GM23338 (cell line): ENCODE measurements at regions not wholly inside any gene's neighbourhood (a gene's known extent, or its start where the extent isn't known, plus 50 kb on each side); places are given as distances from the start of the nearest gene placed in this dataset.

Experiments used
- ATAC-seq: fragments of 200-7000 bp; cut with Tn5 transposase; 3 replicates; pipeline ENCODE4 v1.9.1; 2020
- DNase-seq: peaks from one replicate; pipeline ENCODE4 v3.0.0-alpha.2; 2015; ENCODE audit warnings: low spot score
- H2AFZ ChIP-seq: fragments of 200-600 bp; sonication (generic); 2 replicates; pipeline ENCODE4 v1.8.0; 2016; ENCODE audit warnings: antibody characterized with exemption, mild to moderate bottlenecking, moderate library complexity
- H3F3A ChIP-seq: fragments of 200-600 bp; sonication (generic); replicated peaks from 2 replicates; pipeline ENCODE4 v1.8.0; 2017; ENCODE audit warnings: antibody characterized with exemption, mixed run types, low read depth
- H3K27ac ChIP-seq: fragments of 200-600 bp; sonication (generic); 2 replicates; pipeline ENCODE4 v1.6.1; 2016; ENCODE audit warnings: low read depth
- H3K27me3 ChIP-seq: fragments of 200-600 bp; sonication (generic); 2 replicates; pipeline ENCODE4 v1.8.0; 2016; ENCODE audit warnings: mild to moderate bottlenecking, mixed run types, moderate library complexity; ENCODE audit not compliant: insufficient read depth
- H3K36me3 ChIP-seq: fragments of 200-600 bp; sonication (generic); 2 replicates; pipeline ENCODE4 v1.8.0; 2016; ENCODE audit warnings: mild to moderate bottlenecking; ENCODE audit not compliant: insufficient read depth
- H3K4me1 ChIP-seq: fragments of 200-600 bp; sonication (generic); 2 replicates; pipeline ENCODE4 v1.8.0; 2016; ENCODE audit warnings: mild to moderate bottlenecking, moderate library complexity; ENCODE audit not compliant: insufficient read depth
- H3K4me2 ChIP-seq: fragments of 200-600 bp; sonication (generic); 2 replicates; pipeline ENCODE4 v1.7.1; 2017; ENCODE audit warnings: mixed run types
- H3K4me3 ChIP-seq: fragments of 200-600 bp; sonication (generic); 2 replicates; pipeline ENCODE4 v1.6.1; 2016; ENCODE audit warnings: mixed run types
- H3K79me2 ChIP-seq: fragments of 200-600 bp; sonication (generic); replicated peaks from 2 replicates; pipeline ENCODE4 v1.8.0; 2017; ENCODE audit warnings: mild to moderate bottlenecking; ENCODE audit not compliant: insufficient read depth
- H3K9me2 ChIP-seq: fragments of 200-600 bp; sonication (generic); 2 replicates; pipeline ENCODE4 v1.8.0; 2017; ENCODE audit not compliant: insufficient read depth
- H4K20me1 ChIP-seq: fragments of 200-600 bp; sonication (generic); replicated peaks from 2 replicates; pipeline ENCODE4 v1.8.0; 2017; ENCODE audit warnings: mild to moderate bottlenecking; ENCODE audit not compliant: insufficient read depth
- H3K27ac Mint-ChIP-seq: 2 replicates; pipeline ENCODE4 v1.8.0; 2020; ENCODE audit warnings: inconsistent platforms, mild to moderate bottlenecking, moderate library complexity, mixed read lengths
- H3K27me3 Mint-ChIP-seq: 3 replicates; pipeline ENCODE4 v1.8.0; 2022; ENCODE audit warnings: low read depth, mild to moderate bottlenecking, moderate library complexity, mixed read lengths, inconsistent platforms; ENCODE audit not compliant: insufficient read depth, poor library complexity
- H3K36me3 Mint-ChIP-seq: 3 replicates; pipeline ENCODE4 v1.8.0; 2021; ENCODE audit warnings: low read depth, mild to moderate bottlenecking, inconsistent platforms, moderate library complexity, mixed read lengths
- H3K4me1 Mint-ChIP-seq: 3 replicates; pipeline ENCODE4 v1.8.0; 2020; ENCODE audit warnings: mild to moderate bottlenecking, inconsistent platforms, mixed read lengths
- H3K4me3 Mint-ChIP-seq: 3 replicates; pipeline ENCODE4 v1.8.0; 2021; ENCODE audit warnings: moderate library complexity, mild to moderate bottlenecking, inconsistent platforms, mixed read lengths
- H3K9me3 Mint-ChIP-seq: 3 replicates; pipeline ENCODE4 v1.8.0; 2020; ENCODE audit warnings: moderate library complexity, mild to moderate bottlenecking, inconsistent platforms, mixed read lengths
- CREB1 ChIP-seq: fragments of 250-450 bp; sonication (Bioruptor Pico); IDR thresholded peaks from 2 replicates; pipeline ENCODE4 v1.5.0; 2020; ENCODE audit warnings: low read depth, mild to moderate bottlenecking, moderate library complexity
- EZH2 ChIP-seq: fragments of 200-600 bp; sonication (generic); IDR thresholded peaks from one replicate; pipeline ENCODE4 v1.8.0; 2017; ENCODE audit warnings: antibody characterized with exemption, mild to moderate bottlenecking, low read depth; ENCODE audit not compliant: unreplicated experiment
- EZH2phosphoT487 ChIP-seq: fragments of 200-600 bp; sonication (generic); IDR thresholded peaks from one replicate; pipeline ENCODE4 v1.8.1; 2018; ENCODE audit warnings: antibody characterized with exemption; ENCODE audit not compliant: unreplicated experiment
- JUNB ChIP-seq: IDR thresholded peaks from one replicate; pipeline ENCODE4 v1.6.1; 2016; ENCODE audit warnings: antibody characterized with exemption; ENCODE audit not compliant: unreplicated experiment
- NANOG ChIP-seq: IDR thresholded peaks from 2 replicates; pipeline ENCODE4 v1.6.1; 2016; ENCODE audit warnings: antibody characterized with exemption, borderline replicate concordance
- POLR2AphosphoS5 ChIP-seq: IDR thresholded peaks from 2 replicates; pipeline ENCODE4 v1.6.1; 2016; ENCODE audit warnings: antibody characterized with exemption, low read depth
- STAT1 ChIP-seq: IDR thresholded peaks from one replicate; pipeline ENCODE4 v1.6.1; 2016; ENCODE audit warnings: antibody characterized with exemption; ENCODE audit not compliant: unreplicated experiment
- ZNF114 ChIP-seq: fragments of 250-450 bp; sonication (Bioruptor Pico); IDR thresholded peaks from 2 replicates; pipeline ENCODE4 v1.5.0; 2020; ENCODE audit warnings: mild to moderate bottlenecking, moderate library complexity
- ZNF331 ChIP-seq: fragments of 250-450 bp; sonication (Bioruptor Pico); IDR thresholded peaks from 2 replicates; pipeline ENCODE4 v1.5.0; 2020; ENCODE audit warnings: low read depth, mild to moderate bottlenecking, moderate library complexity
- TF ChIP-seq, protein P1 (sequence below), 2 experiments: fragments of 200-600 bp in 1 of 2; sonication (generic) in 1 of 2; conservative IDR thresholded peaks; 2 replicates each; pipeline versions ENCODE4 v1.5.1 to v1.6.1; 2016 to 2017; ENCODE audit warnings: antibody characterized with exemption in 2 of 2, low read depth in 2 of 2, mild to moderate bottlenecking in 2 of 2, moderate library complexity in 1 of 2
- TF ChIP-seq, protein P2 (sequence below): IDR thresholded peaks from 2 replicates; pipeline ENCODE4 v1.6.1; 2016; ENCODE audit warnings: antibody characterized with exemption
- TF ChIP-seq, protein P3 (sequence below): fragments of 250-450 bp; sonication (Bioruptor Pico); IDR thresholded peaks from 2 replicates; pipeline ENCODE4 v1.5.0; 2020; ENCODE audit warnings: mild to moderate bottlenecking, moderate library complexity
- TF ChIP-seq, protein P4 (sequence below): IDR thresholded peaks from one replicate; pipeline ENCODE4 v1.6.1; 2018; ENCODE audit warnings: antibody characterized with exemption; ENCODE audit not compliant: unreplicated experiment

DNA sequence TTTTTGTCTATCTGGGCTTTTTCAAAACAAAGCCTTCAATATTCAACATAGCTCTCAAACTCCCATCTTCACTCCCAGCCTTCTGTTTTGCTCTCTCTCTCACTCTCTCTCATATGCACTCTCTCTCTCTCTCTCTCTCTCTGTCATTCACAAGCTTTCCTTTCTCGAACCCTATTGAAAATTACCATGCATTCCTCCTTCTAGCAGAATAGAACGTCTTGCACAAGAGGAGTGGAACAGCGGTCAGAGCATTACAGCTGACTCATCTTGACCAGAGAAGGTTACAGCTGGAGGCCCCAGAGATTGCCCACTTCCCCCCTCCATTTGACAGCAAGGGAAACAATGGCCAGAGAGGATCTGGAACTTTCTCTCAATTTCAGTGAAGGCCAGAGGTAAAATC lies 51.0 kb upstream of the LIFR start:
- Histone ChIP-seq H3K79me2 (no peaks in the 10 kb centered on the region), H3K27ac (no peak overlapping the region), H3K36me3 (no peaks in the 10 kb centered on the region), H3F3A (no peaks in the 10 kb centered on the region), H3K4me1 (peaks cover 14% of the 10 kb centered on the region; the same call in 1 of the 2 replicates), H3K4me3 (no peak overlapping the region), H3K9me2 (peaks cover 13% of the 10 kb centered on the region), H3K27me3 (no peaks in the 10 kb centered on the region), H2AFZ (no peak overlapping the region), H3K4me2 (no peak overlapping the region), H4K20me1 (no peaks in the 10 kb centered on the region)
- peaks cover 2% of the 10 kb centered on the region for H3K27me3 Mint-ChIP-seq
- H3K27ac Mint-ChIP-seq, result no peak overlapping the region
- DNase-seq, result no peak
- H3K4me1 Mint-ChIP-seq, result peaks cover 25% of the 10 kb centered on the region
- no peaks in the 10 kb centered on the region for H3K36me3 Mint-ChIP-seq
- TF ChIP-seq, protein P1, sequence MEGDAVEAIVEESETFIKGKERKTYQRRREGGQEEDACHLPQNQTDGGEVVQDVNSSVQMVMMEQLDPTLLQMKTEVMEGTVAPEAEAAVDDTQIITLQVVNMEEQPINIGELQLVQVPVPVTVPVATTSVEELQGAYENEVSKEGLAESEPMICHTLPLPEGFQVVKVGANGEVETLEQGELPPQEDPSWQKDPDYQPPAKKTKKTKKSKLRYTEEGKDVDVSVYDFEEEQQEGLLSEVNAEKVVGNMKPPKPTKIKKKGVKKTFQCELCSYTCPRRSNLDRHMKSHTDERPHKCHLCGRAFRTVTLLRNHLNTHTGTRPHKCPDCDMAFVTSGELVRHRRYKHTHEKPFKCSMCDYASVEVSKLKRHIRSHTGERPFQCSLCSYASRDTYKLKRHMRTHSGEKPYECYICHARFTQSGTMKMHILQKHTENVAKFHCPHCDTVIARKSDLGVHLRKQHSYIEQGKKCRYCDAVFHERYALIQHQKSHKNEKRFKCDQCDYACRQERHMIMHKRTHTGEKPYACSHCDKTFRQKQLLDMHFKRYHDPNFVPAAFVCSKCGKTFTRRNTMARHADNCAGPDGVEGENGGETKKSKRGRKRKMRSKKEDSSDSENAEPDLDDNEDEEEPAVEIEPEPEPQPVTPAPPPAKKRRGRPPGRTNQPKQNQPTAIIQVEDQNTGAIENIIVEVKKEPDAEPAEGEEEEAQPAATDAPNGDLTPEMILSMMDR (conservative IDR thresholded peaks at IDR 0.05; ENCODE audit: low read depth in 2 of 2), result no peak
- no peak for TF ChIP-seq CREB1 (CRISPR knock-in tag)
- no peak for TF ChIP-seq ZNF331 (CRISPR knock-in tag)
- TF ChIP-seq ZNF114 (CRISPR knock-in tag), result no peak
- no peak for TF ChIP-seq NANOG
- TF ChIP-seq, protein P2, sequence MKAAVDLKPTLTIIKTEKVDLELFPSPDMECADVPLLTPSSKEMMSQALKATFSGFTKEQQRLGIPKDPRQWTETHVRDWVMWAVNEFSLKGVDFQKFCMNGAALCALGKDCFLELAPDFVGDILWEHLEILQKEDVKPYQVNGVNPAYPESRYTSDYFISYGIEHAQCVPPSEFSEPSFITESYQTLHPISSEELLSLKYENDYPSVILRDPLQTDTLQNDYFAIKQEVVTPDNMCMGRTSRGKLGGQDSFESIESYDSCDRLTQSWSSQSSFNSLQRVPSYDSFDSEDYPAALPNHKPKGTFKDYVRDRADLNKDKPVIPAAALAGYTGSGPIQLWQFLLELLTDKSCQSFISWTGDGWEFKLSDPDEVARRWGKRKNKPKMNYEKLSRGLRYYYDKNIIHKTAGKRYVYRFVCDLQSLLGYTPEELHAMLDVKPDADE, result no peak
- no peak for TF ChIP-seq EZH2
- TF ChIP-seq, protein P3, sequence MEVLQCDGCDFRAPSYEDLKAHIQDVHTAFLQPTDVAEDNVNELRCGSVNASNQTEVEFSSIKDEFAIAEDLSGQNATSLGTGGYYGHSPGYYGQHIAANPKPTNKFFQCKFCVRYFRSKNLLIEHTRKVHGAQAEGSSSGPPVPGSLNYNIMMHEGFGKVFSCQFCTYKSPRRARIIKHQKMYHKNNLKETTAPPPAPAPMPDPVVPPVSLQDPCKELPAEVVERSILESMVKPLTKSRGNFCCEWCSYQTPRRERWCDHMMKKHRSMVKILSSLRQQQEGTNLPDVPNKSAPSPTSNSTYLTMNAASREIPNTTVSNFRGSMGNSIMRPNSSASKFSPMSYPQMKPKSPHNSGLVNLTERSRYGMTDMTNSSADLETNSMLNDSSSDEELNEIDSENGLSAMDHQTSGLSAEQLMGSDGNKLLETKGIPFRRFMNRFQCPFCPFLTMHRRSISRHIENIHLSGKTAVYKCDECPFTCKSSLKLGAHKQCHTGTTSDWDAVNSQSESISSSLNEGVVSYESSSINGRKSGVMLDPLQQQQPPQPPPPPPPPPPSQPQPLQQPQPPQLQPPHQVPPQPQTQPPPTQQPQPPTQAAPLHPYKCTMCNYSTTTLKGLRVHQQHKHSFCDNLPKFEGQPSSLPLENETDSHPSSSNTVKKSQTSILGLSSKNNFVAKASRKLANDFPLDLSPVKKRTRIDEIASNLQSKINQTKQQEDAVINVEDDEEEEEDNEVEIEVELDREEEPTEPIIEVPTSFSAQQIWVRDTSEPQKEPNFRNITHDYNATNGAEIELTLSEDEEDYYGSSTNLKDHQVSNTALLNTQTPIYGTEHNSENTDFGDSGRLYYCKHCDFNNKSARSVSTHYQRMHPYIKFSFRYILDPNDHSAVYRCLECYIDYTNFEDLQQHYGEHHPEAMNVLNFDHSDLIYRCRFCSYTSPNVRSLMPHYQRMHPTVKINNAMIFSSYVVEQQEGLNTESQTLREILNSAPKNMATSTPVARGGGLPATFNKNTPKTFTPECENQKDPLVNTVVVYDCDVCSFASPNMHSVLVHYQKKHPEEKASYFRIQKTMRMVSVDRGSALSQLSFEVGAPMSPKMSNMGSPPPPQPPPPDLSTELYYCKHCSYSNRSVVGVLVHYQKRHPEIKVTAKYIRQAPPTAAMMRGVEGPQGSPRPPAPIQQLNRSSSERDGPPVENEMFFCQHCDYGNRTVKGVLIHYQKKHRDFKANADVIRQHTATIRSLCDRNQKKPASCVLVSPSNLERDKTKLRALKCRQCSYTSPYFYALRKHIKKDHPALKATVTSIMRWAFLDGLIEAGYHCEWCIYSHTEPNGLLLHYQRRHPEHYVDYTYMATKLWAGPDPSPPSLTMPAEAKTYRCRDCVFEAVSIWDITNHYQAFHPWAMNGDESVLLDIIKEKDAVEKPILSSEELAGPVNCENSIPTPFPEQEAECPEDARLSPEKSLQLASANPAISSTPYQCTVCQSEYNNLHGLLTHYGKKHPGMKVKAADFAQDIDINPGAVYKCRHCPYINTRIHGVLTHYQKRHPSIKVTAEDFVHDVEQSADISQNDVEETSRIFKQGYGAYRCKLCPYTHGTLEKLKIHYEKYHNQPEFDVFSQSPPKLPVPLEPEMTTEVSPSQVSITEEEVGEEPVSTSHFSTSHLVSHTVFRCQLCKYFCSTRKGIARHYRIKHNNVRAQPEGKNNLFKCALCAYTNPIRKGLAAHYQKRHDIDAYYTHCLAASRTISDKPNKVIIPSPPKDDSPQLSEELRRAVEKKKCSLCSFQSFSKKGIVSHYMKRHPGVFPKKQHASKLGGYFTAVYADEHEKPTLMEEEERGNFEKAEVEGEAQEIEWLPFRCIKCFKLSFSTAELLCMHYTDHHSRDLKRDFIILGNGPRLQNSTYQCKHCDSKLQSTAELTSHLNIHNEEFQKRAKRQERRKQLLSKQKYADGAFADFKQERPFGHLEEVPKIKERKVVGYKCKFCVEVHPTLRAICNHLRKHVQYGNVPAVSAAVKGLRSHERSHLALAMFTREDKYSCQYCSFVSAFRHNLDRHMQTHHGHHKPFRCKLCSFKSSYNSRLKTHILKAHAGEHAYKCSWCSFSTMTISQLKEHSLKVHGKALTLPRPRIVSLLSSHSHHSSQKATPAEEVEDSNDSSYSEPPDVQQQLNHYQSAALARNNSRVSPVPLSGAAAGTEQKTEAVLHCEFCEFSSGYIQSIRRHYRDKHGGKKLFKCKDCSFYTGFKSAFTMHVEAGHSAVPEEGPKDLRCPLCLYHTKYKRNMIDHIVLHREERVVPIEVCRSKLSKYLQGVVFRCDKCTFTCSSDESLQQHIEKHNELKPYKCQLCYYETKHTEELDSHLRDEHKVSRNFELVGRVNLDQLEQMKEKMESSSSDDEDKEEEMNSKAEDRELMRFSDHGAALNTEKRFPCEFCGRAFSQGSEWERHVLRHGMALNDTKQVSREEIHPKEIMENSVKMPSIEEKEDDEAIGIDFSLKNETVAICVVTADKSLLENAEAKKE (CRISPR knock-in tag), result no peak
- no peak for TF ChIP-seq JUNB
- TF ChIP-seq, protein P4, sequence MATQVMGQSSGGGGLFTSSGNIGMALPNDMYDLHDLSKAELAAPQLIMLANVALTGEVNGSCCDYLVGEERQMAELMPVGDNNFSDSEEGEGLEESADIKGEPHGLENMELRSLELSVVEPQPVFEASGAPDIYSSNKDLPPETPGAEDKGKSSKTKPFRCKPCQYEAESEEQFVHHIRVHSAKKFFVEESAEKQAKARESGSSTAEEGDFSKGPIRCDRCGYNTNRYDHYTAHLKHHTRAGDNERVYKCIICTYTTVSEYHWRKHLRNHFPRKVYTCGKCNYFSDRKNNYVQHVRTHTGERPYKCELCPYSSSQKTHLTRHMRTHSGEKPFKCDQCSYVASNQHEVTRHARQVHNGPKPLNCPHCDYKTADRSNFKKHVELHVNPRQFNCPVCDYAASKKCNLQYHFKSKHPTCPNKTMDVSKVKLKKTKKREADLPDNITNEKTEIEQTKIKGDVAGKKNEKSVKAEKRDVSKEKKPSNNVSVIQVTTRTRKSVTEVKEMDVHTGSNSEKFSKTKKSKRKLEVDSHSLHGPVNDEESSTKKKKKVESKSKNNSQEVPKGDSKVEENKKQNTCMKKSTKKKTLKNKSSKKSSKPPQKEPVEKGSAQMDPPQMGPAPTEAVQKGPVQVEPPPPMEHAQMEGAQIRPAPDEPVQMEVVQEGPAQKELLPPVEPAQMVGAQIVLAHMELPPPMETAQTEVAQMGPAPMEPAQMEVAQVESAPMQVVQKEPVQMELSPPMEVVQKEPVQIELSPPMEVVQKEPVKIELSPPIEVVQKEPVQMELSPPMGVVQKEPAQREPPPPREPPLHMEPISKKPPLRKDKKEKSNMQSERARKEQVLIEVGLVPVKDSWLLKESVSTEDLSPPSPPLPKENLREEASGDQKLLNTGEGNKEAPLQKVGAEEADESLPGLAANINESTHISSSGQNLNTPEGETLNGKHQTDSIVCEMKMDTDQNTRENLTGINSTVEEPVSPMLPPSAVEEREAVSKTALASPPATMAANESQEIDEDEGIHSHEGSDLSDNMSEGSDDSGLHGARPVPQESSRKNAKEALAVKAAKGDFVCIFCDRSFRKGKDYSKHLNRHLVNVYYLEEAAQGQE, result no peak
- no peak for TF ChIP-seq STAT1
- no peak for TF ChIP-seq EZH2phosphoT487
- TF ChIP-seq POLR2AphosphoS5, result no peak
- no peak for ATAC-seq
- H3K4me3 Mint-ChIP-seq, result no peak overlapping the region
- no peaks in the 10 kb centered on the region for H3K9me3 Mint-ChIP-seq
